Fibroblast of skin of right biceps (primary cell): ENCODE measurements at regions not wholly inside any gene's neighbourhood (a gene's known extent, or its start where the extent isn't known, plus 50 kb on each side); places are given as distances from the start of the nearest gene placed in this dataset.
"Not testable (repeated sequence)": the region's sequence is repeated elsewhere in the genome, so short reads cannot be mapped to it uniquely, and the experiment has no call there.

Experiments used
- DNase-seq: peaks from one replicate; pipeline ENCODE4 v3.0.0-alpha.2; 2013

DNA sequence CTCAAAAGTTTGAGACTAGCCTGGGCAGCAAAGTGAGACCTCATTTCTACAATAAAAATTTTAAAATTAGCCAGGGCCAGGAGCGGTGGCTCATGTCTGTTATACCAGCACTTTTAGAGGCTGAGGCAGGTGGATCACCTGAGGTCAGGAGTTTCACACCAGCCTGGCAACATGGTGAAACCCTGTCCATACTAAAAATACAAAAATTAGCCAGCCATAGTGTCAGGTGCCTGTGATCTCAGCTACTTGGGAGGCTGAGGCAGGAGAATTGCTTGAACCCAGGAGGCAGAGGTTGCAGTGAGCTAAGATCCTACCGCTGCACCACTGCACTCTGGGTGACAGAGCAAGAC is 85.1 kb upstream of the MAP4 start:
- not testable (repeated sequence) for DNase-seq

DNA sequence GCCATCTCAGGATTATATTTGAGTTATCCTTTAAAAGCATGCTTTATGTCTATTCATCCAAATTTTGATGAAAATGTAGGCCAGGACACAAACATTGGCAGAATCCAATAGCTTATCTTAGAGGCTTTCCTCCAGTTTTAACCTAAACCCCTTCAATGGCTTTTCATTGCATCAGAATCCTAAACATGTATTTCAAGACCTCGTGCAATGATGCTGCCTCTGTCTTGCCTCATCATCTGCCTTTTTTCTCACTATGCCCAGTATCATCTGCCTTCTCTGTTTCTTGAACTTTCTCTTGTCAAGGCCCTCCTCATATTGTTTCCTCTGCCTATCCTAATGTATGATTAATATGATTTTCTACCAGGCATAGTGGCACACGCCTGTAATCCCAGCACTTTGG is 76.1 kb upstream of the MAP4 start:
- DNase-seq = no peak

DNA sequence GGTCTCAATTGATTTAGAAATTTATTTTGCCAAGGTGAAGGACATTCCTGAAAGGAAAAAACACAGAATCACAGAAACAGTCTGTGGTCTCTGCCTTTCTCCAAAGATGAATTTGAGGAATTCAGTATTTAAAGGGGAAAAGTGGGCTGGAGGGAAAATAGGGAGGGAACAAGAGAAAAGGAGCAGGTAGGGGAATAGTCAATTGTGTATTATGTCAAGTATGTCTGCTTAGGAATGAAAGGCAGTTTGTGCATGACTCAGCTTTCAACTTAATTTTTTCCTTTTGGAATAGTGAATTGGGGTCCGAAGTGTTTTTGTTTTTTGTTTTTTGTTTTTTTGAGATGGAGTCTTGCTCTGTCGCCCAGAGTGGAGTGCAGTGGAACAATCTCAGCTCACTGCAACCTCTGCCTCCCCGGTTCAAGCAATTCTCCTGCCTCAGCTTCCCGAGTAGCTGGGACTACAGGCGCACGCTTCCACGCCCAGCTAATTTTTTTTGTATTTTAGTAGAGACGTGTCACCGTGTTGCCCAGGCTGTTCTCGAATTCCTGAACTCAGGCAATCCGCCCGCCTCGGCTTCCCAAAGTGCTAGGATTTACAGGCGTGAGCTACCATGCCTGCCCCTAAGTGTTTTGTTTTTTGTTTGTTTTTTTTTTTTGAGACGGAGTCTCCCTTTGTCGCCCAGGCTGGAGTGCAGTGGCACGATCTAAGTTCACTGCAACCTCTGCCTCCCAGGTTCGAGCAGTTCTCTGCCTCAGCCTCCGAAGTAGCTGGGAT is 74.1 kb upstream of the MAP4 start:
- peak; percentile 17 for DNase-seq

DNA sequence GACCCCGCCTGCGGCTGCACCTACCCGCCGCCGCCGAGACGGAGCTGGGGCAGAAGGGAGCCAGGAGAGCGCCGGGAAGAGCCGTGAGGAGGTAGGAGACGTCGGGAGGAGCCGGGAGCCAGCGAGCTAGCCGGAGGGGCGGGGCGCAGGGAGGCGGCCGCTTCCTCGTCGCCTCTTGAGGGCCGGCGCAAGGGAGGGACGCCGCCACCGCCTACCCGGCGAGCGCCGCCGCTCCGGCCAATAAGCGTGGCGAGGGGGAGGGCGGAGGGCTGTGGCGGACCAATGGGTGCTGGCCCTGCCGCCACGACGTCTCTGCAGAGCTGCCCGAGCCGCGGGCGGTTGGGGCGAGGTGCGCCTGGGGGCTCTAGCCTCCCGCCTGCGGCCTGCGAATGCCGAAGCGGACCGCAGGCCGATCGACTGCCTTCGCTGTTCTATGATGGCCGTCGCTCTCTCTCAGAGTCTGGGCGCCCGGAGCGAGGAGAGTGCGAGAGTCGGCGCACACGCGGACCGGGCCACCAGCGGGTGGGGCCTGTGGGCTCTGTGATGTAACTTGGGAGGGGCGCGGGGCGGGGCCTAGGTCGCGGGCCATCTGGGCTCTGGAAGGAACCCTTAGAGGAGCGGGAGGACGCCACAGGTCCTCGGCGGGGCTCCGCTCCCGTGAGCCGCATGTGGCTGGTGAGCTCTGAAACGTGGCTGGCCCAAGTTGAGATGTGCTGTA is 72.7 kb upstream of the MAP4 start:
- peak; percentile 98 for DNase-seq

DNA sequence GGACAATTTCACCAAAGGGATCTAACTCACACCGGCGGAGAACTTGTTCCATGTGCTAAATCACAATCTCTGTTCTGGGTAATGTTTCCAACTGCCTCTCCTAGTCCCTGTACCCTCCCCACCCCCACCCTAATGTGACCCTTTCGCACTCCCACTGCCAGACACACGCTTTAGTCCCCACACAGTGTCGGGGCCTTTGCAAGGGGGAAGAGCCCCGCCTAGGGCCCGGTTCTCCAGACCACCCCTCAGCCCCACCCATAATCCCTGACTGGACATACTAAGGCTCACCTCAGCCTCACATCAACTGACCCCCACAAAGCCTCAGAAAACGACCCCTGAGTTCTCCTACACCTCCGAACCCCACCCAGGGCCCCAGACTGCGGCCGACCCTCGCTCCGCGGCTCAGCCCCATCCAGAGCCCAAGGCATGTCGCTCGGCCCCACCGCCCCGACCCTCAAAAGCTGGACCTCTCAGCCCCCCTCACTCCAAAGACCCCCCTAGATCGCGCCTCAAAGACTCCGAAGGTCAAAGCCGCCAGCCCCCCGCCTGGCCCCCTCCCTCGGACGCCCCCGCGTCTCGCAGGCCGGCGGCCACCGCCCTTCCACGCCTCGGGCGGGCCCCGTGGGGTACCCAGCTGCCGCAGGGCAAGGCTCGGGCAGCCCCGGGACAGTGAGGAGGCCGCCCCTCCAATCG is 72.0 kb upstream of the MAP4 start:
- DNase-seq = peak; percentile 45

DNA sequence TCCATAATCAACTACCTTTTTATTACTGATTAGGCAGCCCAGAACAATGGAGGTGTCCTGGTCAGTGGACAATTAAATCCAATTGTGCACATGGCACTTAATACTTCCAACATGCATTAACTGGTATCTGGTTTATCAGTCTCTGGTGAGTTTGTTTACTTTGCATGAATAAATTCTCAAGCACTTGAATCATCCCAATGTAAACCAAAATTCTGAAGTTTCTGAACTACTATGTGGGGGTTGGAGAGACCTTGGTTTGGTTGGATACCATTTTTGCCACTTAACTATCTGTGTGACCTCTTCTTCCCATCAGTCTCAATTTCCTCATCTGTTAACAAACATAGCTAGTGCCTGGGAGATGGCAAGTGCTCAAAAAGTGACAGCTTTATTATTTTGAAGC is 70.5 kb upstream of the MAP4 start:
- peak; percentile 81 for DNase-seq

DNA sequence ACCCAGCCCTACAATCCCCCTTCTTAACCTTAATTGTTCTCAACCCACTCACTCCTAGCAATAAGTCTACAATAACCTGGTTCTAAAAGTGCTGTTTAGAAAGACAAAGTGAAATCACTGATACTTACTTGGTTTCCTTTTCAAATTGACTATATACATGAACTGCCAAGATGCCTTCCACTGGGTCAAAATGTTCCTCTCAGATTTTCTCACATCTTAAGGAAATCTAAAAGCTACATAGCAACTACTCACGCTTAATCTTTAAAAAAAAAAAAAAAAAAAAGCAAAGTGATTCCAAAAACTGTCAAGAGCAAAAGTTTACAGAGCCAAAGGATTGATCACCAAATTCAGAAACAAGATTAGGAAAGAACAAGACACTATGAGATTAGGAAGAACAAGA is 68.7 kb upstream of the MAP4 start:
- DNase-seq = no peak

DNA sequence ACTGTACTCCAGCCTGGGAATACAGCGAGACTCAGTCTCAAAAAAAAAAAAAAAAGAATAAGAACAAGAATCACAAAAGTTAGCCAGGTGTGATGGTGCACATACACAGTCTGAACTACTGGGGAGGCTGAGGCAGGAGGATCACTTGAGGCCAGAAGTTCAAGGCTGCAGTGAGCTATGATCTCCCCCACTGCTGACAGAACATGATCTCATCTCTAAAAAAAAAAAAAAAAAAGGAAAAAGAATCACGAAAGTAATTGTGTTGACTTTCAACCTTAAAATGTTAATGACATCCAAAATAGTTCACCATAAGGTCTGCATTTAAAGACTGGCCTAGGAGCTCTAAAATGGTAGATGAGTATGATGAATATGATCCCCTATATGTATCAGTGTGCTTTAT is 68.0 kb upstream of the MAP4 start:
- DNase-seq = no peak

DNA sequence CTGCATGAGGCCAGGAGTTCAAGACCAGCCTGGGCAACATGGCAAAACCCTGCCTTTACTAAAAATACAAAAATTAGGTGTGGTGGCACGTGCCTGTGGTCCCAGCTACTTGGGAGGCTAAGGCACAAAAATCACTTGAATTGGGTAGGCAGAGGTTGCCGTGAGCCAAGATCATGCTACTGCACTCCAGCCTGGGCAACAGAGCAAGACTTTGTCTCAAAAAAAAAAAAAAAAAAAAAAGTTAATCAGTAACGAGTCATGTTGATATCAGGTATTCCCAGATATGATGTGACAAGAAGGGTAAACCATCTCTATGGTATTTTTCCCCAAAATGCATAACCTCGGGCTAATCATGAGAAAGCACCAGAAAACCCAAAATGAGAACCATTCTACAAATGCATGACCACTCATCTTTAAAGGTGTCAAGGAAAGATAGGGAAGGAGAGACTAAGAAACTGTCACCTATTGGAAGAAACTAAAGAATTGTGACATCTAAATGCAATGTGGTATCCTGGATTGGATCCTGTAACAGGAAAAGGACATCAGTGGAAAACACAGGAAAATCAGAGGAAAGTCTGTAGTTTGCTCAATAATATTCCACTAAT is 66.5 kb upstream of the MAP4 start:
- DNase-seq = no peak

DNA sequence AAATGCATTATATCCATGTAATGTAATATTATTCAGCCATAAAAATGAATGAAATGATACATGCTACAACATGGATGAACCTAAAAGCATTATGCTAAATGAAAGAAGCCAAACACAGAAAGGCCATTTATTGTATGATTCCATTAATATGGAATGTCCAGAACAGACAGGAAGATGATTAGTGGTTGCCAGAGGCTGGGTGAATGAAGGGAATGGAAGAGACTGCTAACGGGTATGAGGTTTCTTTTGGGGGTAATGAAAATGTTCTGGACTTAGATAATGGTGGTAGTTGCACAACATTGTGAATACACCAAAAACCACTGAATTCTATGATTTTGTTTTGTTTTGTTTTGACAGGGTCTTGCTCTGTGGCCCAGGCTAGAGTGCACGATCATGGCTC is 61.6 kb upstream of the MAP4 start:
- peak; percentile 85 for DNase-seq

DNA sequence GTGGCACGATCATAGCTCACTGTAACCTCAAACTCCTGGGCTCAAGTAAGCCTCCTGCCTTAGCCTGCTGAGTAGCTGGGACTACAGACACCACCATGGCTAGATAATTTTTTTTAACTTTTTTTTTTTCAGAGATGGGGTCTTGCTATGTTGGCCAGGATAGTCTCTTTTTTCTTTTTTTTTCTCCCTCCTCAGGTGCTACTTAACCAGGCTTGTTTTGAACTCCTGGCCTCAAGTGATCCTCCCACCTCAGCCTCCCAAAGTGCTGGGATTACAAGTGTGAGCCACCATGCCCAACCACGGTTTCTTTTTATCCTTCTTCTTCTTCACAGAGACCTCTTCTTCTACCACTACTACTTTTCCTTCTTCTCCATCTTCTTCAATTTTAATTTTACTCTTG is 53.8 kb upstream of the MAP4 start:
- DNase-seq = no peak

DNA sequence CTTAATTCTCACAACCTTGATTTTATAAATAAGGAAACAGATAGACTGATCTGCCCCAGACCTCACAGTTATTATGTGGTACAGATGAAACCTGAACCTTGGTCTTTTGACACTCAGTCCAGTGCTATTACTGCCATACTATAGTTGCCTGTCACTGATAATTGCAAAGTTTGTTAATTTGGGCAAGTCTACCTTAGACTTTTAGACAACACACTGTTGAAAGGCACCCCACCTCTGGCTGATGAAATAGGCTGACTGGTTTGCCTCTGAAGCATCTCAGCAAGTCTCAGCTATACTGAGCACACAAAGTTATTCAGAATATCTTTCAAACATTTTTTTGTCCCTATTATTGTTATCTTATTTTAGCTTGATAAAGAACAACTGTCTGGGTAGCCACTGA is 53.1 kb upstream of the MAP4 start:
- peak; percentile 28 for DNase-seq

DNA sequence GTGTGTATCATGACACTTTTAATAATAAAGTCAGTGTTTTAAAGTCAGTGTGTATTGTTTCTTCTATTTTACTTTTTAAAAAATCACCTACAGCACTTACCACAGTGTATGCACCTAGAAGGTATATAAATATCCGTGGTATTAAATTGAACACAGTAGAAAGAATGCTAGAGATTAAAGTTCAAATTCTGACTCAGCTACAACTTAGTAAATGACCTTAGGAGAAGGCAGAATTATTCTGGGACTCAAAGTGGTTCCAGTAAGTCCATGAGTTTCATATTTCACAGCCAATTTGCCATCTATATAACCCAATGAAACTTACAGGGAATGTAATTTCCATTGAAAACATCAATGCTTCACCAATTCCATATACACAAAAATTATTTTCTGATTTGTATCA is 52.7 kb upstream of the MAP4 start:
- DNase-seq = no peak

DNA sequence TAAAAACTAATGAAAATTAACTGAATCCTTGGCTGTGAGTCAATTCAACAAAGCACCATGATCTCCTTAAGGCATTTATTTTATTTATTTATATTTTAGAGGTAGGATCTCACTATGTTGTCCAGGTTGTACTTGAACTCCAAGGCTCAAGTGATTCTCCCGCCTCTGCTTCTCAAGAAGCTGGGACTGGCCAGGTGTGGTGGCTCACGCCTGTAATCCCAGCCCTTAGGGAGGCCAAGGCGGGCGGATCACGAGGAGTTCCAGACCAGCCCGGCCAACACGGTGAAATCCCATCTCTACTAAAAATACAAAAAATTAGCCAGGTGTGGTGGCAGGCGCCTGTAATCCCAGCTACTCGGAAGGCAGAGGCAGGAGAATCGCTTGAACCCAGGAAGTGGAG is 52.1 kb upstream of the MAP4 start:
- DNase-seq = not testable (repeated sequence)

DNA sequence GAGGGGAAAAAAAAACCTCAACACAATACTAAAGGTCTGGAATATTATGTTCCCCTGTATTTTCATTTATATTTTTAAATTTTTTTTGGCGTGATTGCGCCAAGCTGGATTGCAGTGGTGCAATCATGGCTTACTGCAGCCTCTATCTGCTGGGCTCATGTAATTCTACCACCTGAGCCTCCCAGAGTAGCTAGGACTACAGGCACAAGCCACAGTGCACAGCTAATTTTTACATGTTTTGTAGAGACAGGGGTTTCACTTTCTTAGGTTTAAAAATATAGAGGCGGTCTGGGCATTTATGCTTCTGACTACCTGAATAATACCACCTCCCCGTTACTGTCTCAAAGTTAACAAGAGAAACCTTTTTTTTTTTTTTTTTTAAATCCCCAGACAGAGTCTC is 51.1 kb upstream of the MAP4 start:
- no peak for DNase-seq
